Memory B cell (primary cell): ENCODE measurements at regions not wholly inside any gene's neighbourhood (a gene's known extent, or its start where the extent isn't known, plus 50 kb on each side); places are given as distances from the start of the nearest gene placed in this dataset.
"Not testable (repeated sequence)": the region's sequence is repeated elsewhere in the genome, so short reads cannot be mapped to it uniquely, and the experiment has no call there.

ENCODE experiments used
- ATAC-seq: fragments of 150-1000 bp; cut with Tn5 transposase; 2 replicates; pipeline ENCODE4 v1.10.0; 2021; ENCODE audit warnings: low read depth, mild to moderate bottlenecking, moderate library complexity
- DNase-seq, 2 donors: peaks; one replicate each; pipeline ENCODE4 v3.0.0; 2022; ENCODE audit warnings: low spot score in 2 of 2
- H3K27ac Mint-ChIP-seq: one replicate; pipeline ENCODE4 v1.8.0; 2022; ENCODE audit warnings: mild to moderate bottlenecking, moderate library complexity, mixed read lengths
- H3K27me3 Mint-ChIP-seq: one replicate; pipeline ENCODE4 v1.8.0; 2022; ENCODE audit warnings: mixed read lengths
- H3K36me3 Mint-ChIP-seq: one replicate; pipeline ENCODE4 v1.8.0; 2022; ENCODE audit warnings: mild to moderate bottlenecking, mixed read lengths
- H3K4me1 Mint-ChIP-seq: one replicate; pipeline ENCODE4 v1.8.0; 2022; ENCODE audit warnings: mixed read lengths
- H3K4me3 Mint-ChIP-seq: one replicate; pipeline ENCODE4 v1.8.0; 2022; ENCODE audit warnings: mild to moderate bottlenecking, moderate library complexity, mixed read lengths
- H3K9me3 Mint-ChIP-seq: one replicate; pipeline ENCODE4 v1.8.0; 2022; ENCODE audit warnings: mixed read lengths

- no peaks in the 10 kb centered on the region for H3K4me1 Mint-ChIP-seq
- no peaks in the 10 kb centered on the region for H3K27me3 Mint-ChIP-seq
- peaks cover 7% of the 10 kb centered on the region for H3K9me3 Mint-ChIP-seq
- H3K27ac Mint-ChIP-seq = no peak overlapping the region
- ATAC-seq (no peak), DNase-seq (no peak)
- H3K36me3 Mint-ChIP-seq = no peaks in the 10 kb centered on the region
- no peak overlapping the region for H3K4me3 Mint-ChIP-seq
These were observed 971.3 kb downstream of the CNTNAP5 start for GRCh38 chr2:124996406-124996805.

- no peak for ATAC-seq
- Mint-ChIP-seq H3K4me1 (no peaks in the 10 kb centered on the region), H3K4me3 (no peak overlapping the region), H3K27ac (no peak overlapping the region), H3K9me3 (peaks cover 10% of the 10 kb centered on the region), H3K27me3 (no peaks in the 10 kb centered on the region), H3K36me3 (no peaks in the 10 kb centered on the region)
- no peak for DNase-seq
These were observed 974.8 kb downstream of the CNTNAP5 start for GRCh38 chr2:124999906-125000305.

GRCh38 chr2:125004106-125004800, 979.2 kb downstream of the CNTNAP5 start:
- H3K4me1 Mint-ChIP-seq = no peaks in the 10 kb centered on the region
- no peaks in the 10 kb centered on the region for H3K27me3 Mint-ChIP-seq
- H3K4me3 Mint-ChIP-seq = no peak overlapping the region
- H3K27ac Mint-ChIP-seq = no peak overlapping the region
- no peak for DNase-seq
- no peaks in the 10 kb centered on the region for H3K36me3 Mint-ChIP-seq
- peaks cover 6% of the 10 kb centered on the region for H3K9me3 Mint-ChIP-seq
- no peak for ATAC-seq

GRCh38 chr2:125006676-125007075, 981.6 kb downstream of the CNTNAP5 start:
- ATAC-seq = no peak

GRCh38 chr2:125028721-125029120, 1003.6 kb downstream of the CNTNAP5 start:
- H3K36me3 Mint-ChIP-seq, H3K4me3 Mint-ChIP-seq, H3K4me1 Mint-ChIP-seq, DNase-seq, ATAC-seq, H3K27me3 Mint-ChIP-seq, H3K27ac Mint-ChIP-seq: not testable (repeated sequence)
- H3K9me3 Mint-ChIP-seq = peaks cover 16% of the 10 kb centered on the region

More at GRCh38 chr2:125006676-125007075, 981.6 kb downstream of the CNTNAP5 start:
- H3K4me3 Mint-ChIP-seq = no peak overlapping the region
- DNase-seq = no peak
- no peaks in the 10 kb centered on the region for H3K27me3 Mint-ChIP-seq
- no peaks in the 10 kb centered on the region for H3K4me1 Mint-ChIP-seq
- H3K27ac Mint-ChIP-seq = no peak overlapping the region
- H3K36me3 Mint-ChIP-seq = no peaks in the 10 kb centered on the region
- H3K9me3 Mint-ChIP-seq = peaks cover 7% of the 10 kb centered on the region

GRCh38 chr2:125033871-125034270, 1008.8 kb downstream of the CNTNAP5 start:
- H3K36me3 Mint-ChIP-seq = no peaks in the 10 kb centered on the region
- DNase-seq = no peak
- no peak for ATAC-seq
- H3K4me3 Mint-ChIP-seq = no peak overlapping the region
- no peaks in the 10 kb centered on the region for H3K27me3 Mint-ChIP-seq
- peaks cover 20% of the 10 kb centered on the region for H3K9me3 Mint-ChIP-seq
- no peak overlapping the region for H3K27ac Mint-ChIP-seq
- H3K4me1 Mint-ChIP-seq = no peaks in the 10 kb centered on the region

- H3K36me3 Mint-ChIP-seq = no peaks in the 10 kb centered on the region
- no peak overlapping the region for H3K4me3 Mint-ChIP-seq
- ATAC-seq (no peak), DNase-seq (no peak)
- H3K9me3 Mint-ChIP-seq = peaks cover 15% of the 10 kb centered on the region
- no peaks in the 10 kb centered on the region for H3K27me3 Mint-ChIP-seq
- no peak overlapping the region for H3K27ac Mint-ChIP-seq
- no peaks in the 10 kb centered on the region for H3K4me1 Mint-ChIP-seq
These were observed 1012.1 kb downstream of the CNTNAP5 start for GRCh38 chr2:125037135-125037653.

- no peaks in the 10 kb centered on the region for H3K36me3 Mint-ChIP-seq
- no peak for DNase-seq
- H3K4me1 Mint-ChIP-seq = no peaks in the 10 kb centered on the region
- H3K27ac Mint-ChIP-seq = no peak overlapping the region
- no peaks in the 10 kb centered on the region for H3K27me3 Mint-ChIP-seq
- no peak for ATAC-seq
- H3K9me3 Mint-ChIP-seq = peaks cover 1% of the 10 kb centered on the region
- H3K4me3 Mint-ChIP-seq = no peak overlapping the region
These were observed 1016.8 kb downstream of the CNTNAP5 start for GRCh38 chr2:125041846-125042245.

- Mint-ChIP-seq H3K4me1 (no peaks in the 10 kb centered on the region), H3K9me3 (peaks cover 1% of the 10 kb centered on the region), H3K4me3 (no peak overlapping the region), H3K27ac (no peak overlapping the region), H3K27me3 (no peaks in the 10 kb centered on the region), H3K36me3 (no peaks in the 10 kb centered on the region)
- DNase-seq (no peak), ATAC-seq (no peak)
These were observed 1017.6 kb downstream of the CNTNAP5 start for GRCh38 chr2:125042727-125043126.

- no peak for ATAC-seq
- Mint-ChIP-seq H3K27me3 (no peaks in the 10 kb centered on the region), H3K36me3 (no peaks in the 10 kb centered on the region)
These were observed 1045.8 kb downstream of the CNTNAP5 start for GRCh38 chr2:125070726-125071505.

GRCh38 chr2:125073440-125073839, 1048.4 kb downstream of the CNTNAP5 start:
- no peak overlapping the region for H3K27ac Mint-ChIP-seq
- no peaks in the 10 kb centered on the region for H3K4me1 Mint-ChIP-seq
- no peak for DNase-seq
- no peaks in the 10 kb centered on the region for H3K36me3 Mint-ChIP-seq
- no peak overlapping the region for H3K4me3 Mint-ChIP-seq
- peaks cover 3% of the 10 kb centered on the region for H3K9me3 Mint-ChIP-seq
- ATAC-seq = no peak
- no peaks in the 10 kb centered on the region for H3K27me3 Mint-ChIP-seq

More at GRCh38 chr2:125070726-125071505, 1045.8 kb downstream of the CNTNAP5 start:
- Mint-ChIP-seq H3K4me3 (no peak overlapping the region), H3K4me1 (no peaks in the 10 kb centered on the region), H3K9me3 (peaks cover 6% of the 10 kb centered on the region), H3K27ac (no peak overlapping the region)
- DNase-seq = no peak

- H3K9me3 Mint-ChIP-seq = peaks cover 16% of the 10 kb centered on the region
- DNase-seq = no peak
- no peaks in the 10 kb centered on the region for H3K36me3 Mint-ChIP-seq
- H3K27me3 Mint-ChIP-seq = no peaks in the 10 kb centered on the region
- H3K4me3 Mint-ChIP-seq = no peak overlapping the region
- H3K4me1 Mint-ChIP-seq = no peaks in the 10 kb centered on the region
- H3K27ac Mint-ChIP-seq = no peak overlapping the region
- ATAC-seq = no peak
These were observed 1060.8 kb downstream of the CNTNAP5 start for GRCh38 chr2:125085904-125086303.

GRCh38 chr2:125086313-125087184, 1061.5 kb downstream of the CNTNAP5 start:
- peaks cover 16% of the 10 kb centered on the region for H3K9me3 Mint-ChIP-seq
- no peak overlapping the region for H3K4me3 Mint-ChIP-seq
- no peaks in the 10 kb centered on the region for H3K36me3 Mint-ChIP-seq
- DNase-seq = no peak
- ATAC-seq = no peak
- H3K27me3 Mint-ChIP-seq = no peaks in the 10 kb centered on the region
- H3K27ac Mint-ChIP-seq = no peak overlapping the region
- no peaks in the 10 kb centered on the region for H3K4me1 Mint-ChIP-seq
